ENCODE measurements at regions not wholly inside any gene's neighbourhood (a gene's known extent, or its start where the extent isn't known, plus 50 kb on each side); places are given as distances from the start of the nearest gene placed in this dataset.
"Not testable (repeated sequence)": the region's sequence is repeated elsewhere in the genome, so short reads cannot be mapped to it uniquely, and the experiment has no call there.

GRCh38 chr13:55528434-55528833, 1612.3 kb upstream of the PRR20A start:
- no peak for DNase-seq

- no peak for DNase-seq
These were observed 1606.4 kb upstream of the PRR20A start for GRCh38 chr13:55534306-55534705.

GRCh38 chr13:55538424-55538823, 1602.3 kb upstream of the PRR20A start:
- DNase-seq = no peak

GRCh38 chr13:55543053-55543452, 1597.7 kb upstream of the PRR20A start:
- no peak for DNase-seq

GRCh38 chr13:55550624-55551023, 1590.1 kb upstream of the PRR20A start:
- no peak for DNase-seq

GRCh38 chr13:55553701-55554100, 1587.0 kb upstream of the PRR20A start:
- no peak for DNase-seq

GRCh38 chr13:55554741-55555140, 1586.0 kb upstream of the PRR20A start:
- no peak for DNase-seq

- DNase-seq = no peak
These were observed 1580.4 kb upstream of the PRR20A start for GRCh38 chr13:55560331-55560730.

- DNase-seq = no peak
These were observed 1577.5 kb upstream of the PRR20A start for GRCh38 chr13:55563267-55563666.

- DNase-seq = no peak
These were observed 1574.4 kb upstream of the PRR20A start for GRCh38 chr13:55566334-55566733.

GRCh38 chr13:55566779-55567178, 1573.9 kb upstream of the PRR20A start:
- DNase-seq = no peak

GRCh38 chr13:55567721-55568625, 1572.7 kb upstream of the PRR20A start:
- DNase-seq = no peak

- no peak for DNase-seq
These were observed 1571.6 kb upstream of the PRR20A start for GRCh38 chr13:55569082-55569481.

- no peak for DNase-seq
These were observed 1571.2 kb upstream of the PRR20A start for GRCh38 chr13:55569514-55569913.

- no peak for DNase-seq
These were observed 1570.3 kb upstream of the PRR20A start for GRCh38 chr13:55570371-55570770.

GRCh38 chr13:55571237-55571867, 1569.4 kb upstream of the PRR20A start:
- DNase-seq = no peak

GRCh38 chr13:55572408-55572807, 1568.3 kb upstream of the PRR20A start:
- no peak for DNase-seq

- DNase-seq = no peak
These were observed 1567.9 kb upstream of the PRR20A start for GRCh38 chr13:55572862-55573261.

GRCh38 chr13:55573565-55573964, 1567.2 kb upstream of the PRR20A start:
- DNase-seq = no peak

- DNase-seq = no peak
These were observed 1564.3 kb upstream of the PRR20A start for GRCh38 chr13:55576389-55576788.

GRCh38 chr13:55577082-55577846, 1563.5 kb upstream of the PRR20A start:
- no peak for DNase-seq

GRCh38 chr13:55577847-55578210, 1562.9 kb upstream of the PRR20A start:
- DNase-seq = no peak

- not testable (repeated sequence) for DNase-seq
These were observed 1558.4 kb upstream of the PRR20A start for GRCh38 chr13:55582294-55582693.

All from NCI-H2029 treated with DMSO at 0.1 percent for 48 hours (cell line).